Spleen (tissue), 7 donors: ENCODE measurements at regions not wholly inside any gene's neighbourhood (a gene's known extent, or its start where the extent isn't known, plus 50 kb on each side); places are given as distances from the start of the nearest gene placed in this dataset.

Experiments
- CTCF ChIP-seq, 11 experiments: fragments of 200-600 bp in 7 of 11; fragments of 450-650 bp in 4 of 11; sonication (generic) in 4 of 11; IDR thresholded peaks in 8 of 11; conservative IDR thresholded peaks in 3 of 11; 1 replicate in 7 of 11; 2 replicates in 4 of 11; pipeline versions ENCODE4 v1.4.0 to v1.8.0; 2016 to 2021; ENCODE audit warnings: antibody characterized with exemption in 11 of 11, inconsistent platforms in 4 of 11, mild to moderate bottlenecking in 1 of 11
- POLR2A ChIP-seq, 3 donors: fragments of 450-650 bp; IDR thresholded peaks; one replicate each; pipeline ENCODE4 v1.5.1; 2017; ENCODE audit warnings: antibody characterized with exemption in 3 of 3, mild to moderate bottlenecking in 1 of 3
- POLR2AphosphoS5 ChIP-seq, 3 donors: sonication (generic); formaldehyde crosslinking; IDR thresholded peaks; one replicate each; pipeline ENCODE4 v1.5.1; 2017; ENCODE audit warnings: antibody characterized with exemption in 3 of 3
- donor health status: DM: no; HTN: no; CAD: no; lungs with moderate emphysema.
- donor health status: DM: no; HTN: no; CAD: no.
- donor health status: DM: no; HTN: no; CAD: no.

- TF ChIP-seq CTCF (IDR thresholded peaks at IDR 0.05 in 8 of 11, conservative IDR thresholded peaks at IDR 0.05 in 3 of 11) (no peak), POLR2A (IDR thresholded peaks at IDR 0.05) (no peak), POLR2AphosphoS5 (IDR thresholded peaks at IDR 0.05) (no peak)
Measured at GRCh38 chr3:94990952-94991705, 928.3 kb downstream of the NSUN3 start.
